AG04449 (cell line): ENCODE measurements at regions not wholly inside any gene's neighbourhood (a gene's known extent, or its start where the extent isn't known, plus 50 kb on each side); places are given as distances from the start of the nearest gene placed in this dataset.

Source experiments
- CTCF ChIA-PET: fragments of 350-600 bp; formaldehyde crosslinking; extraction: SDS; loops from one replicate; lab custom pipeline; 2021; ENCODE audit warnings: antibody characterized with exemption; lab: Yijun Ruan, JAX
- POLR2A ChIA-PET: fragments of 400-600, 350-600 bp; formaldehyde crosslinking; extraction: SDS; loops from one replicate; lab custom pipeline; 2020; ENCODE audit warnings: antibody characterized with exemption, inconsistent platforms; lab: Yijun Ruan, JAX
- DNase-seq: peaks from one replicate; pipeline ENCODE4 v3.0.0-alpha.2; 2010; ENCODE audit warnings: low read depth, low spot score
- H3K4me3 ChIP-seq: 2 replicates; pipeline ENCODE4 v1.5.1; 2011; ENCODE audit warnings: low read depth, mild to moderate bottlenecking, control low read depth, low read length
- CTCF ChIP-seq: IDR thresholded peaks from one replicate; pipeline ENCODE4 v1.5.1; 2011; ENCODE audit warnings: mild to moderate bottlenecking, moderate library complexity, low read length, control low read depth, inconsistent platforms; ENCODE audit not compliant: insufficient read depth; ENCODE audit errors: missing control alignments

GRCh38 chr14:85461432-85462133, 68.4 kb upstream of the FLRT2 start:
- POLR2A ChIA-PET, result no interaction called here
- TF ChIP-seq CTCF, result no peak
- no peak for DNase-seq
- no peak overlapping the region for H3K4me3 ChIP-seq
- CTCF ChIA-PET, result no interaction called here

- POLR2A ChIA-PET, result no interaction called here
- no peak overlapping the region for H3K4me3 ChIP-seq
- TF ChIP-seq CTCF, result no peak
- DNase-seq, result no peak
- CTCF ChIA-PET, result no interaction called here
Observed at GRCh38 chr14:85463512-85463911, 66.4 kb upstream of the FLRT2 start.

GRCh38 chr14:85464135-85464895, 65.6 kb upstream of the FLRT2 start:
- H3K4me3 ChIP-seq, result no peak overlapping the region
- DNase-seq, result no peak
- TF ChIP-seq CTCF, result no peak
- CTCF ChIA-PET, result no interaction called here
- POLR2A ChIA-PET, result no interaction called here

GRCh38 chr14:85466678-85467077, 63.3 kb upstream of the FLRT2 start:
- ChIA-PET POLR2A (no interaction called here), CTCF (no interaction called here)
- no peak for DNase-seq
- TF ChIP-seq CTCF, result no peak
- no peak overlapping the region for H3K4me3 ChIP-seq

- ChIA-PET CTCF (no interaction called here), POLR2A (no interaction called here)
- no peak overlapping the region for H3K4me3 ChIP-seq
- DNase-seq, result no peak
- no peak for TF ChIP-seq CTCF
Observed at GRCh38 chr14:85468816-85469215, 61.1 kb upstream of the FLRT2 start.

- POLR2A ChIA-PET, result no interaction called here
- TF ChIP-seq CTCF, result no peak
- CTCF ChIA-PET, result interaction anchor here (1.0 to 1.6 kb wide), 2 partner anchors 12 to 57 kb away, joined by 5 to 6 read pairs; no protein-coding TSS in a partner anchor
- H3K4me3 ChIP-seq, result no peak overlapping the region
- peak; percentile 31 for DNase-seq
Observed at GRCh38 chr14:85471156-85471555, 58.8 kb upstream of the FLRT2 start.
